ENCODE measurements at regions not wholly inside any gene's neighbourhood (a gene's known extent, or its start where the extent isn't known, plus 50 kb on each side); places are given as distances from the start of the nearest gene placed in this dataset.

DNA sequence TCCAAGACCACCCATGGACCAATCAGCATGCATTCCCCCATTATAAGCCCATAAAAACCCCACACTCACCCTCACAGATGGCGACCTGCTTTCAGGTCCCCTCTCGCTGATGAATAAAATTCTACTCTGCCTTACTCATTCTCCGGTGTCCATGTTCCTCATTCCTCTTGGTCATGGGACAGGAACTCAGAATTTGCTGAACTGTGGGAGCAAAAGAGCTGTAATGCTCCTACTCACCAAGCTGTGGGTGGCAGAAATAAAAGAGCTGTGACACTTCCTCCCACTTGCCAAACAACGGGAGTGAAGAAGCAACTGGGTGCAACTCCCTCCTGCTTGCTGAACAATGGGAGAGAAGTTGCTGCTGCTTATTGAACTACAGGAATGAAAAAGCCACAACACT is 168.5 kb upstream of the PCDH18 start:
- Mint-ChIP-seq H3K27ac (ENCODE audit: unreplicated experiment) (no peak overlapping the region), H3K36me3 (ENCODE audit: low read depth, unreplicated experiment) (no peaks in the 10 kb centered on the region), H3K4me1 (ENCODE audit: unreplicated experiment) (no peaks in the 10 kb centered on the region), H3K4me3 (ENCODE audit: unreplicated experiment) (no peak overlapping the region), H3K9me3 (ENCODE audit: unreplicated experiment) (no peaks in the 10 kb centered on the region), H3K27me3 (ENCODE audit: unreplicated experiment) (no peaks in the 10 kb centered on the region)
- DNase-seq (ENCODE audit: low spot score): no peak
- TF ChIP-seq, protein P1, sequence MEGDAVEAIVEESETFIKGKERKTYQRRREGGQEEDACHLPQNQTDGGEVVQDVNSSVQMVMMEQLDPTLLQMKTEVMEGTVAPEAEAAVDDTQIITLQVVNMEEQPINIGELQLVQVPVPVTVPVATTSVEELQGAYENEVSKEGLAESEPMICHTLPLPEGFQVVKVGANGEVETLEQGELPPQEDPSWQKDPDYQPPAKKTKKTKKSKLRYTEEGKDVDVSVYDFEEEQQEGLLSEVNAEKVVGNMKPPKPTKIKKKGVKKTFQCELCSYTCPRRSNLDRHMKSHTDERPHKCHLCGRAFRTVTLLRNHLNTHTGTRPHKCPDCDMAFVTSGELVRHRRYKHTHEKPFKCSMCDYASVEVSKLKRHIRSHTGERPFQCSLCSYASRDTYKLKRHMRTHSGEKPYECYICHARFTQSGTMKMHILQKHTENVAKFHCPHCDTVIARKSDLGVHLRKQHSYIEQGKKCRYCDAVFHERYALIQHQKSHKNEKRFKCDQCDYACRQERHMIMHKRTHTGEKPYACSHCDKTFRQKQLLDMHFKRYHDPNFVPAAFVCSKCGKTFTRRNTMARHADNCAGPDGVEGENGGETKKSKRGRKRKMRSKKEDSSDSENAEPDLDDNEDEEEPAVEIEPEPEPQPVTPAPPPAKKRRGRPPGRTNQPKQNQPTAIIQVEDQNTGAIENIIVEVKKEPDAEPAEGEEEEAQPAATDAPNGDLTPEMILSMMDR (IDR thresholded peaks at IDR 0.05; ENCODE audit: unreplicated experiment): no peak

DNA sequence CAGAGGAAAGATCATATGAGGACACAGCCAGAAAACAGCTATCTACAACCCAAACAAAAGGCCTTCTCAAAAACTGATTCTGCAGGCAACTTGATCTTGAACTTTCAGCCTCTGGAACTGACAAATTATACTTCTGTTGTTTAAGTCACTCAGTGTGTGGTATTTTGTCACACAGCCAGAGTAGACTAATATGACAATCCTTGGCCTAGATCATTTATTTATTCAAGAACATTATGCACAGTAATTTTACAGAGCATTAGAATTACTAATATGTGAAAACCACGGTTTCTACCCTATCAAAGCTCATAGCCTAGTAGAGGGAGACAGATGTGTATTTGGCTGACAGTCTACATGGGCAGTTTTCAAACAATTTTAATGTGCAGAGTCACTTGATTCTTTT is 167.8 kb upstream of the PCDH18 start:
- H3K36me3 Mint-ChIP-seq (ENCODE audit: low read depth, unreplicated experiment): no peaks in the 10 kb centered on the region
- H3K27me3 Mint-ChIP-seq (ENCODE audit: unreplicated experiment): no peaks in the 10 kb centered on the region
- H3K9me3 Mint-ChIP-seq (ENCODE audit: unreplicated experiment): no peaks in the 10 kb centered on the region
- no peak overlapping the region for H3K4me3 Mint-ChIP-seq (ENCODE audit: unreplicated experiment)
- no peaks in the 10 kb centered on the region for H3K4me1 Mint-ChIP-seq (ENCODE audit: unreplicated experiment)
- TF ChIP-seq, protein P1 (IDR thresholded peaks at IDR 0.05; ENCODE audit: unreplicated experiment): no peak
- DNase-seq (ENCODE audit: low spot score): no peak
- H3K27ac Mint-ChIP-seq (ENCODE audit: unreplicated experiment): no peak overlapping the region

DNA sequence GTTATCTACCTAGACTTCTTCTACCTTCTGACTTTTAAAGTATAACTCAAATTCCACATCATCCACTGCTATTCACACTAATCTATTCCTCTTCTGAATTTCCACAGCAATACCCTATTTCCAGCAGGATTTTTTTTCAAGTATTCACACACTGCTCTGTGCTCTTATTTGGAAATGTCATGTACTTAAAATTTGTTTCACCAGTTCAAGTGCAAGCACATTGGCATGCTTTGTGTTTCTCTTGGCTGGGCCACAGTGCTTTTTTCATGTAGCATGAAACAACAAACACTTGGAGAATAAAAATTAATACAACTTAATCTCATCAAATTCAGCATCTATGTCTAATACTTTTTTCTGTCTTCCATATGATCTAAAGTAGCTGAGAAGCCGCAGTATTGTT is 161.8 kb upstream of the PCDH18 start:
- no peaks in the 10 kb centered on the region for H3K36me3 Mint-ChIP-seq (ENCODE audit: low read depth, unreplicated experiment)
- H3K27ac Mint-ChIP-seq (ENCODE audit: unreplicated experiment): no peak overlapping the region
- H3K27me3 Mint-ChIP-seq (ENCODE audit: unreplicated experiment): no peaks in the 10 kb centered on the region
- no peaks in the 10 kb centered on the region for H3K4me1 Mint-ChIP-seq (ENCODE audit: unreplicated experiment)
- H3K9me3 Mint-ChIP-seq (ENCODE audit: unreplicated experiment): no peaks in the 10 kb centered on the region
- no peak for DNase-seq (ENCODE audit: low spot score)
- H3K4me3 Mint-ChIP-seq (ENCODE audit: unreplicated experiment): no peak overlapping the region
- TF ChIP-seq, protein P1 (IDR thresholded peaks at IDR 0.05; ENCODE audit: unreplicated experiment): no peak

DNA sequence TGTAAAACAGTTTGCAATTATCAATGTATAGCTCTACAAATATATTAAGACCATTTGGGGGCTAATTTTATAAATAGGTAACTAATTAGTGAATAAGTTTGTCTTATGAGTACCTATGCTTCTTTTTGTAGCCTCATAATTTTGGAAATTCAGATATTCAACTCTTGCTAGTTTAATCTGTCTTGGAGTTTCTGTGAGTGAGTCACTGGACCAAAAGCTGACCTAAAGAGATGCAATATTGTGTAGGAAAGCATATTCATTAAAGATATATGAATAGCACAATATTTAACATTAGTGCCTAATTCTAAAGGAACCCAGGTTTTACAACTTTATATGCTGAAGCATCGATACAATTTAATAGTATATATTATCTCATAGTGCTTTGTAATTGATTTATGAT is 161.3 kb upstream of the PCDH18 start:
- H3K27ac Mint-ChIP-seq (ENCODE audit: unreplicated experiment): no peak overlapping the region
- H3K9me3 Mint-ChIP-seq (ENCODE audit: unreplicated experiment): no peaks in the 10 kb centered on the region
- H3K27me3 Mint-ChIP-seq (ENCODE audit: unreplicated experiment): no peaks in the 10 kb centered on the region
- DNase-seq (ENCODE audit: low spot score): no peak
- H3K4me1 Mint-ChIP-seq (ENCODE audit: unreplicated experiment): no peaks in the 10 kb centered on the region
- no peaks in the 10 kb centered on the region for H3K36me3 Mint-ChIP-seq (ENCODE audit: low read depth, unreplicated experiment)
- TF ChIP-seq, protein P1 (IDR thresholded peaks at IDR 0.05; ENCODE audit: unreplicated experiment): no peak
- no peak overlapping the region for H3K4me3 Mint-ChIP-seq (ENCODE audit: unreplicated experiment)

DNA sequence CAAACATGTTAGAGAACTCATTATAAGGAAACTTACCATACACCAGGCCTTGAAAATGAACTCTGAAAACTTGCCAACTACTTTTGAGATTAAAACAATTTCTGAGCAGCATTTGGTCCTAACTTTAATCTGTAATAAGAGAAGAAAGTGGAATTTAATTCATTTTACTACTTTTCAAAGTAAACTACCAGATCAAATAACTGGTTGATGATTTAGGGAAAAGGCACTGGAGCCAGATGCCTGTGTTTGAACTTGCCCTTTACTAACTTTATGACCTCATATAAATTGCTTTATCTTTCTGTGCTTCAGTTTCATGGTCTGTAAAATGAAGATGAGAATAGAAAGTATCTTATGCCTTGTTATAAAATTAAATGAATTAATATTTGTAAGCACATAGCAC is 159.9 kb upstream of the PCDH18 start:
- no peak overlapping the region for H3K27ac Mint-ChIP-seq (ENCODE audit: unreplicated experiment)
- TF ChIP-seq, protein P1 (IDR thresholded peaks at IDR 0.05; ENCODE audit: unreplicated experiment): no peak
- H3K36me3 Mint-ChIP-seq (ENCODE audit: low read depth, unreplicated experiment): no peaks in the 10 kb centered on the region
- H3K27me3 Mint-ChIP-seq (ENCODE audit: unreplicated experiment): no peaks in the 10 kb centered on the region
- no peak for DNase-seq (ENCODE audit: low spot score)
- H3K4me1 Mint-ChIP-seq (ENCODE audit: unreplicated experiment): no peaks in the 10 kb centered on the region
- H3K9me3 Mint-ChIP-seq (ENCODE audit: unreplicated experiment): no peaks in the 10 kb centered on the region
- H3K4me3 Mint-ChIP-seq (ENCODE audit: unreplicated experiment): no peak overlapping the region
